GM19397 (cell line): ENCODE measurements at regions not wholly inside any gene's neighbourhood (a gene's known extent, or its start where the extent isn't known, plus 50 kb on each side); places are given as distances from the start of the nearest gene placed in this dataset.
"Not testable (repeated sequence)": the region's sequence is repeated elsewhere in the genome, so short reads cannot be mapped to it uniquely, and the experiment has no call there.

Source experiments
- ATAC-seq: cut with Tn5 transposase; IDR thresholded peaks from one replicate; pipeline ENCODE4 v1.9.1; 2021; ENCODE audit warnings: mild to moderate bottlenecking, moderate library complexity; ENCODE audit not compliant: unreplicated experiment

DNA sequence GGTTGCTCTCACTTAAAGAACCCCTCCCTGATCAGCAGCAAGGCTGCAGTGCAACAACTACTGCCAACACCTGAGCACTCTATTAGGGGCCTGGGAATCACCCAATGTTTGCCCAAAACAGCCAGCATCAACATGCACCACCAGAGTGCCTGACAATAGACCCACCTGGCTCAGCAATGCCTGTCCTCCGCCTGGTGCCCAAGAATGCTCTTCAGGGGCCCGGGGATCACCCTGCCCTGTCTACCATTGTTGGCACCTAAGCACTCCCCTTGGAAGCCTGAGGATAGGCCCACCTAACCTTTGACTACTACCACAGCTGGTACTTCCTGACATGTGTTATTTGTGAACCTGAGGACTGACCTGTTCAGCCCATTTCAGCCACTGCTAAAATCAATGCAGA lies 1363.1 kb upstream of the PRR20A start:
- no peak for ATAC-seq

DNA sequence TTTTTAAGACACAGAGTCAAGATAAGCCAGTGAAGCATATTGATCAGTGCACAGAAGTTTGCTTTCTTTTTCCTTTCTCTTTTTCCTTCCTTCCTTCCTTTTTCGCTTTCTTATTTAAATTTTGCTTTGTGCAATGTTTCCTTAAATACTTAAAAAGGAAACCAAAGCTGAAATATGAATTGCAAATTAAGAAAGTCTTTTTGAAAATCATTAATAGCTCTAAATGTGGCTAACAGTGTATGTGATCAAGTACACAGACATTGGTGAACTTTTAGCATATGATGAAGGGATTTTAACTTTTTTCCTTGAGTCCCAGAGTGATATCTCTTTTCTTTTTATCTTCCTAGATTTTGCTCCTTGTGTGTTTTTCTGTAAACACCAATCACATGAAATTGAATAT lies 1356.9 kb upstream of the PRR20A start:
- ATAC-seq: no peak

DNA sequence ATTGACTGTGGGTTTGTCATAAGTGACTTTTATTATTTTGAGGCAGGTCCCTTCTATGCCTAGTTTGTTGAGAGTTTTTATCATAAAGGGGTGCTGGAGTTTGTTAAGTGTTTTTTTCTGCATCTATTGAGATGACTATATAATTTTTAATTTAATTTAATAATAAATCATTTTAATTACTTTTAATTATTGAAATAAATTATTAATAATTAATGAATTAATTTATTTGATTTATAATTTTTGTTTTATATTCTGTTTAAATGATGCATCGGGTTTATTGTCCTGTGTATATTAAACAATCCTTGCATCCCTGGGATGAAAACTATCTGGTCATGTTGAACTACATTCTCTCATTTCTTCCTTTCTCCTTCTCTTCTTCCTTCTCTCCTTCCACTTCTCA lies 1352.2 kb upstream of the PRR20A start:
- ATAC-seq: no peak

DNA sequence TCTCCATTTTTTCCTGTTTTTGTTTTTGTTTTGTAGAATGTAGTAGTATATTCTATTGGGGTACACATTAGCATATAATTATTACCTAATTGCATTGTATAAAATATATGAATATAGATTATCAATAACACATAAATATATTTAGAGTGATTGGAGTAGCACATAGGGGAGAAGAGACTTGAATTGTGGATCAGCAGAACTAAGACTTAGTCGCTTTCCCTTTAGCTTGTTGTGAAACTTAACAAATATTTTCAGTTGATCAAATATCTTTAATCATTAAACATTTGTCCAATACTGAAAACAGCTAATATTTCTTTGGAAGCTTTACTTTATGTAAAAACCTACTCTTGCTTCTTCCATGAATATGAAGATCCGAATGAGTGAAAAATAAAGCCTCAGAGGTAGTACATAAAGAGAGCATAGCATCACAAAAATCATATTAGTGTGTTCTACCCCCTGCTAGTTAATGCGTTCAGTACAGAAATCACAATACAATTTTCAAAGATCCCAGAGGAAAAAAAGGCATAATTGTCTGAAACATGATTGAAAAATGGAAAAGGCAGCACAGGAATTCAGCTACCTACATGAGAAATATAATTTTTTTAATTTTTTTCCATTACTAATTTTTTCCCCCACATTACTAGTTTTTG lies 1348.0 kb upstream of the PRR20A start:
- ATAC-seq: no peak

DNA sequence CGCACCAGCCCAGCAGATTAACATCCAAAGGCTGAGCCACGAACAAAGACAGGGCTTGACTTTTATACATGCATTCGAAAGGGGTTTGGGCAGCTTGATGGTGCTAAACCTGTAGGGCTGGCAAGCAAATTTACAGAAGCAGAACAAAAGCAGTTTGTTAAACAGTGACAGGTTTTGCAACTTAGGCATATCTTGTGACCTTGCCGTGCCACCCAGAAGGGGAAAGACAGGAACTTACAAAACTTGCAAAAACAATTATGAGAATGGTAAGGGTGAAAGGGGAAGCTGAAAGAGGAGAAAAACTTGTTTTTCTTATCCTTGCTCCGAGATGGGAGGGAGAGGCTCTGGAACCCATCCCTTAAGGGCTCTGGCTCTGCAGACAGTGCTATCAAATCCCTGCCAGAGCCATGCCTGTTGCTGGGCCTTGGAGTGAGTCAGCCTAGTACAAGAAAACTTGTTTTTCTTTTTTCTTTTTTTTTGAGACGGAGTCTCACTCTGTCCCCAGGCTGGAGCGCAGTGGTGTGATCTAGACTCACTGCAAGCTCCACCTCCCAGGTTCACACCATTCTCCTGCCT lies 1325.2 kb upstream of the PRR20A start:
- ATAC-seq: no peak

DNA sequence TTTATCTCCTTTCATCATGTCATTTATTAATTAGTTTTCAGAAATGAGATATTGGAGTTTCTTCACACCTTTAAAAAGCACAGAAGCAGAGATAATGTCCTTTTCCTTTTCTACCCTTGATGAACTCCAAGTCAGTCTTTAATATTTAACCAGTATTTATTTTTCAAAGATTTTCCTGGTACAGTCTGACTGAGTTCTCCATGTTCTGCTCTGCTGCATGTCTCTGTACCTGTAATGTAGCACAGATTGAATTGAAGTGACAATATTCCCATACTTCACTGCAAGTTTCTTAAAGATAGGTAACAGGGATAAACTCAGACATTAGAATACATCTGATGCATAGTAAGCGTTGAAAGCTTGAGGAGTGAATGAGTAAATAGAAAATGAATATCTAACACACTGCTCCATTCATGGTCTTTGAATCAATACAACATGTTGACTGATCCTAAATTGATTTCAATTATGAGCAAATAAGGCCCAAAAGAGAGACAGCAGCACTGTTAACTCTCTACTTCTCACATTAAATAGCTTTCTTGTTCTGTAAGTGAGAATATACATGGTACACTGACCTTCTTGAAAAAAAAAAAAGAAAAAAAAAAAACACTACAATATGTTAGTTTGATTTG lies 1323.6 kb upstream of the PRR20A start:
- ATAC-seq: no peak

DNA sequence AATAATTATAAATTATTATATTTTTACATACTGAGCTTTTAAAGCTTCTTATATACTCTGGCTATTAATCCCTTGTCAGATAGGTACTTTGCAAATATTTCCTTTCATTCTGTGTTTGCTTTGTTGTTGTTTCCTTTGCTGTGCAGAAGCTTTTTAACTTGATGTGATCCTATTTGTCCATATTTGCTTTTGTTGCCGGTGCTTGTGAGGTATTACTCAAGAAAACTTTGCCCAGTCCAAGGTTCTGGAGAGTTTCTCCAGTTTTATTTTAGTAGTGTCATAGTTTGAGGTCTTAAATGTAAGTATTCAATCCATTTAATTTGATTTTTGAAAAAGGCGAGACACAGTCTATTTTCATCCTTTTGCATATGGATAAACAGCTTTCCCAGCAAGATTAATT lies 1319.9 kb upstream of the PRR20A start:
- ATAC-seq: no peak

DNA sequence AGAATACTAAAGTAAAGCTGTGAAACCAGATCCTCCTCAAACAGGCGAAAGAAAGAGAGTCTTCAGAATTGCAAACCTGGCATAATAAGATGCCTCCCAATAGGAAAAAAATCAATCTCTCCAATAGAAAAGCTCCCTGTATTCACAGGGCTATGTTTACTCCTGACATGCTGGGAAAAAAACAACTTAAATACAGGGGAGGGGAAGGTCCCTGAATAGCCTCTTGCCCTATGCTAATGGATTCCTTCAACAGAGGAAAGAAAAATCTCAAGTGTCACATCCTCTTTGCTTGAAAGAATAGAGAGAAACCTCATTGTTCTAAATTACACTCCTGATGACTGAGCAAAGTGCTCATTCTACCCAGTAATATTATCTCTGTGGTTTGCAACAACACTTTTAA lies 1271.1 kb upstream of the PRR20A start:
- ATAC-seq: no peak

DNA sequence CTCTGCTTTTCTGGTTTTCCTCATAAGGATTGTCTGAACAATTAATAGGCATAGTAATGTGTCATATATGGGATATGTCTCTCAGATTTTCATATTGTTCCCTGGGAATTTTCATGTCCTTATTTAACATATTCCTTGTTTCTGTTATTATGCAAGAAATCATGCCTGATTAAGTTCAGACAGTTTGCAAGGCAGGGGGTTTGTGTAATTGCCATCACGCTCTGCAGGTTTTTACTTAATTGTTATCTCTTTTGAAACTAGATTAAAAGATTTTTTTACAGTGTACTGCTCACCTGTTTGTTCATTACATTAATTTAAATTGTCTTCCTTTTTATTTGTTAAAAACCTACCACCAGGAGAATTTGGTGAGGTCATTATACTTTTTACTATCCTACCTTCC lies 1253.2 kb upstream of the PRR20A start:
- ATAC-seq: no peak

DNA sequence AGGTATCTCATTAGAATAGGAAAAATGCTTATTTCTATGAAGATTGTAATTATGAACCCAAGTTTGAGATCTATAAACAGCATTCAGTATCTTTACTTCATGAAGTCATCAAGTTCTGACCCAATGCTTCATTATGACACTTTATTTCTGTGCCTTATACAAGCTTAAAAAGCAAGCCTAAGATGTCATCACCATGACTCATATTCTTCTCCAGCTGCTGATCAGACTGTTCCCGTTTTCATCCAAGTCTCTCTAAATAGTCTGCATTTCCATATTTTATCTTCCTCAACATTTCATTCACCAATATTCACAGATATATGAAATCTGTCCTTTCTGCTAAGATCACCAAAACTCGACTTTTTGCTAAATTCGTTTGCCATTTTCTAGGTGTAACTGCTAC lies 1247.2 kb upstream of the PRR20A start:
- ATAC-seq: no peak

DNA sequence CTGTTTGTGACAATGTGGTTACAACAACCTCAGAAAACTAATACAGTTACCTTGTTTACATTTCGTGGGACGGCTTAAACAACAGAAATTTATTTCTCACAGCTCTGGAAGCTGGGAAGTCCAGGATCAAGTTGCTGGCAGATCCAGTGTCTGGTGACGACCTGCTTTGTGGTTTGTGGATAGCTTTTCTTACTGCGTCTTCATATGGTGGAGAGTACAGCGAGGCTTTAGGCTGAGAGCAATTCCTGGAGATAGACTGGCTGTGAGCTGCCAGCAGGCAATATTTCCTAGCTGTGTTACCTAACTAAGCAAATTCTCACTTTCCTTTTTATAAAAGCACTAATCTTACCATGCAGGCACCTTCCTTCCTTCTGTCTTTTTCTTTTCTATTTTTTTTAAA lies 1203.5 kb upstream of the PRR20A start:
- no peak for ATAC-seq

DNA sequence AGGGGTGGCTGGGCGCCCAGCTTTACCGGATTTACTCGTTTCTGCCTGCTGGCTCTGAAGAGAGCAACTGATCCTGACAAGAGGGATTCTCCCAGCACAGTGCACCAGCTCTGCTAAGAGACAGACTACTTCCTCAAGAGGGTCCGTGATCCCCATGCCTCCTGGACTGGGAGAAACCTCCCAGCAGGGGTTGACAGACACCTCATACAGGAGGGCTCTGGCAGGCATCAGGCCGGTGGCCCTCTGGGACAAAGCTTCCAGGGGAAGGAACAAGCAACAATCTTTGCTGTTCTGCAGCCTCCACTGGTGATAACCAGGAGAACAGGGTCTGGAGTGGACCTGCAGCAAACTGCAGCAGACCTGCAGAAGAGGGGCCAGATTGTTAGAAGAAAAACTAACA lies 1192.5 kb upstream of the PRR20A start:
- ATAC-seq: no peak

DNA sequence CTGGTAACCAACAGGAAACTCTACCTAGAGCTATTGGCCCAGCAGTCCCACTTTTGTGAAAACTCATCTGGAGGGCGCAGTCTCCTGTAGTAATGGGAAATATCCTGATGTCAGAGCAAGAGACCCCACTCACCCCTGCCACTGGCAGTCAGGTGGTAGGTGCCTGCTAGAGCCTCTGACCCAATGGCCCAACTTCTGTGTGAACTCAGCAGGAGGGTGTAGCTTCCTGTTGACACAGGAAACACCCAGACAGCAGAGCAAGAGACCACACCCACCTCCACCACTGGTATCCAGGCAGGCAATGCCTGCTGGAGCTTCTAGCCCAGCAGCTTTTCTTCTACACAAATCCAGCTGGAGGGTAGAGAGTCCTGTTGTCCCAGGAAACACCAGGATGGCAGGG lies 1176.8 kb upstream of the PRR20A start:
- no peak for ATAC-seq

DNA sequence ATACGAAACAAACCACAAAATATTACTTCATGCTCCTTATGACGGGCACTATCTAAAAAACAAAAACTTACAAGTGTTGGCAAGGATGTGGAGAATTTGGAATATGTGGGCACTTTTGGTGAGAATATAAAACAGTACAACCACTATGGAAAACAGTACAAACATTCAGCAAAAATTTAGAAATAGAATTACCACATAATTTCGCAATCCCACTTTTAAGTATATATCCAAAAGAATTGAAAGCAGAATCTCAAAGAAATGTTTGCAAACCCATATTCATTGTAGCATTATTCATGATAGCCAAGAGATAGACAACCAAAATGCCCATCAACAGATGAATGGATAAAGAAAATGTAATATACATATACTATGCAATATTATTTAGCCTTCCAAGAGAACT lies 1173.7 kb upstream of the PRR20A start:
- ATAC-seq: no peak

DNA sequence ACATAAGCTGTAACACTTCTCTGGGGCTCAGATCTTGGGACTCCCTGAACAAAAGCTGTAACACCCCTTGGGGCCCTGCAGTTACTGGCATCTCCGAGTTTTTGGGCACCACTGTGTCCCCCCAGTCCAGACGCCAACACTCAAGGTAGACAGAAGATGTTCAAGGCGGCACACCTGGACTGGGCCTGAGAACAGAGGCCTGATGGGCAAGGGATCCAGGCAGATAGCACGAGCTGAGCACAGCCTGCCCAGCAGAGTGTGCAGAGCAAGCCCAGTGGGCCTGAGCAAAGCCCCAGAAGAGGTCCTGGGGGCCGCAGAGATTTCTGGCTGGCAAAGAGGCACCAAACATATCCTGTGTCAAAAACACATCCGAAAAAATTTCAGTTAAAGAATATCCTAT lies 1163.3 kb upstream of the PRR20A start:
- ATAC-seq: no peak

DNA sequence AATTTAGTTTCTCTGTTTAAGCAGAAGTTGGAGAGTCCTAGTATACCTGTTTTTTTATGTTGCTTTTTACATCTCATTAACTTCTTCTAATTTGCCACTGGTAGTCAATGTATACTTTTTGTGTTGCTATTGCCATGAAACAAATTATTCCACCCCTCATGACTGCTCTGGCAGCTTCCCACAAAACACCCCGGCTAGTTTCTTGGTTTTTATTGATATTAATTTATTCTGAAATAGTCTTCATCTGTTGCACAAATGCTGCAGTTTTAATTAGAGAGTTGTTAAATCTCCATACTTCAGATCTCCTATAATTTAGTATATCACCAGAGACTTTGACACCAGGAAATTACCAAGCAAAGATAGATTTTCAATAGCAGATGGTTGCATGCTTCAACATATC lies 1159.3 kb upstream of the PRR20A start:
- ATAC-seq: no peak

DNA sequence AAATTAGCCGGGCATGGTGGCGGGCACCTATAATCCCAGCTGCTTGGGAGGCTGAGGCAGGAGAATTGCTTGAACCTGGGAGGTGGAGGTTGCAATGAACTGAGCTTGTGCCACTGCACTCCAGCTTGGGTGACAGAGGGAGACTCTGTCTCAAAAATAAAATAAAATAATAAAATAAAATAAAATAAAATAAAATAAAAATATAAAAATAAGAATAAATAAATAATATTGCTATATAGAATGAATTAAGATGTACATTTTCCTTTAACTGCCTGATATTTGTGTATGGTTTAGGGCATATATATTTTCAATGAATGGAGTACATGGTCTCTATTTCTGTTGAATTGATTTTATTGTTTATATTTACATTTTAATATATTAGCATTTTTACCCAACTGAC lies 1156.7 kb upstream of the PRR20A start:
- not testable (repeated sequence) for ATAC-seq

DNA sequence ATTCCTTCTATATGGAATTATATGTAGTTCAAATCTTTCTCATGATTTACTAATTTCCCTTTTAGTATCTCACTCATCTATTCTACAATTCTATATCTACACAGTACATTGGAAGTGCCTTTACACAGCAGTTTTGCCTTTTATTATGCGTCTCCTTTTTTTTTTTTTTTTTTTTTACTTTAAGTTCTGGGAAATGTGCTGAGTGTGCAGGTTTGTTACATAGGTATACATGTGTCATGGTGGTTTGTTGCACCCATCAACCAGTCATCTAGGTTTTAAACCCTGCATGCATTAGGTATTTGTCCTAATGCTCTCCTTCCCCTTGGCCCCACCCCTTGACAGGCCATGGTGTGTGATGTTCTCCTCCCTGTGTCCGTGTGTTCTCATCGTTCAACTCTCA lies 1150.1 kb upstream of the PRR20A start:
- ATAC-seq: no peak

DNA sequence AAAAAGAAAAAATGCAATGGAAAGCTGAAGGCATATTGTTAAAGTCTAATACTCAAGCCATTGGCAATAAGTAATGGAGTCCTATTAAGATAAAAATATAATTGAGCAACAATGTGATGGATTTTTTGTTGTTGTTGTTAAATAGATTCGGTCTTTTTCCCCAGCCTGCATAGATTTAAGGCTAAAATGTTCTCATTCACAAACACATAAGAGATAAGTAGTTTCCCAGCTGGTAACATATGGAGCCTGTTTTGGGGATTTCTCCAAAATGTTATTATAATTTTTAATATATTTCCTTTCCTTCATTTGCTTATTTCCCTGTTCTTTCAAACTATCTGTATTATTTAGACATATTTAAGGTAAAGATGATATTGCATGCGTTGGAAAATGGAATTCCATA lies 1149.1 kb upstream of the PRR20A start:
- ATAC-seq: no peak

DNA sequence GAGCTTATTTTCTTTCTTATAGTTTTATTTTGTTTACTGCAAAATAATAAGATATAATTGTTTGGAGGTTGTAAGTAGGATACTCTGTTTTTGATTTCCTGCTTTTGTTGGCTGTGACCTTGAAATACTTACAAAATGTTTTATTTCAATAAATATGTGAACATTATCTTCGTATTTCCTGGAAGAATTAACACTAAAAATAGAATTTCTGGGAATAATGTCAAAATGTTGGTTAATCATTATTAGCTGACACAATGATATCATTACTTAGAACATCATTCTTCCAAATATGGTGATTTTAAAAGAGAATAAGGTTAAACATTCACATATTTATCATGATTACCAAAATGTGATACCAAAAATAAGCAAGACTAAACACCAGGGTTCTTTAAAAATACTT lies 1148.6 kb upstream of the PRR20A start:
- no peak for ATAC-seq

DNA sequence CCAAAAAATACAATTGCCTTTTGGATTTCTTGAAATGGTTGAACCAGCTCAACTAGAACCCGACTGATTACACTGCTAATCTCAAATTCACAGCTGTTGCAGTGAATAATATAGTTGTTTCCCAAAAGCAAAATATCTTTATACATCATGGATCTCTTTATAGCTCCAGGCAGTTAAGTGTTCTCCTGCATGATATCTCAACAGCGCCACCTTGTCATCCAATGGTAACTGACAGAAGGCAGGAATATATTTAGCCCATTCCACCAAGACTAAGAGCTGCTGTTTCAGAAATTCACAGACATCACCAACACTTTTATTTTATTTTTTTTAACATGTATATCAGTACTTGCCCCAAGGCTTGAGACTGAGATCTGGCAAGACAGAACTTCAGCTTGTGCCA lies 1141.0 kb upstream of the PRR20A start:
- no peak for ATAC-seq

DNA sequence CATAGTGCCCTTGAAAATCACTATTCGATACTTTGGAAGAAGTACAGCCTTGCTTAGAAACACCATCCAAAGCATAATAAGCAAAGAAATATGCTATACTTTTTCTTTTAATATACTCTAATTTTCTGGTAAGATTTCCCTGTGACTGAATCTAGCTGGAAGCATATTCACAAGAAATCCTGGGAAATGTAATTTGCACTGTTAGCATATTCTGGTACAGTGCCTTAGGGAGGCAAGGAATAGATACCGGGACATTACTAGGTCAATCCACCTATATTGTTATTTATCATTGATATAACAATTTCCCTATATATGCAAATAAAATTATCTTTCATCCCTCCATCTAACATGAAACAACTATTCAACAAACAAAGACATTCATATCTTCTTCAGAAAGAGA lies 1131.3 kb upstream of the PRR20A start:
- no peak for ATAC-seq

DNA sequence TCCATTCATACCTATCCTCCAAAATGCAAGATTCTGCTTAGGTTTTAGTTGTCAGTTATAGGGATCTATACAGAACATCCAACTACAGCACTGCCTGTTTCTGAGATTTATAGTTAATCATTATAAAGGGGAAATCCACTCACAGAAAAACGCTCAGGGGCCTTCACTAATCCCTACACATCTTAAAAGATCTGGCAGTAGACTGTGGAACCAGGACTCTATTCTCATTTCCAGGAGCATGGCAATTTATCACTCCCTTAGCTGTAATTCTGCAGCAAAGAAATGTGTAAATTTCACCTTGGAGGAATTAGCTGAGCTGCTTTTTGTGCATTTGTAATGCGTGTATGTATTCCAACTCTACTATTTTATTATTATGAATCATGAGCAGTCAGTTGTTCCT lies 1128.1 kb upstream of the PRR20A start:
- ATAC-seq: no peak
